ENCODE measurements at regions not wholly inside any gene's neighbourhood (a gene's known extent, or its start where the extent isn't known, plus 50 kb on each side); places are given as distances from the start of the nearest gene placed in this dataset.
A peak's percentile ranks its signal among the peaks of the same experiment; 100 is the strongest.

GRCh38 chr17:77471984-77472461, 331.3 kb downstream of the SEC14L1 start:
- TF ChIP-seq ARNTL (CRISPR knock-in tag; IDR thresholded peaks at IDR 0.05), result no peak
- no peak for TF ChIP-seq CENPT (CRISPR knock-in tag; IDR thresholded peaks at IDR 0.05; ENCODE audit: low read depth)
- no peak for TF ChIP-seq NBN (conservative IDR thresholded peaks at IDR 0.05)
- TF ChIP-seq NFYC (CRISPR knock-in tag; IDR thresholded peaks at IDR 0.05), result no peak
- TF ChIP-seq ZNF280D (CRISPR knock-in tag; IDR thresholded peaks at IDR 0.05), result no peak
- TF ChIP-seq SNAPC2 (CRISPR knock-in tag; IDR thresholded peaks at IDR 0.05), result no peak
- TF ChIP-seq NFKBIZ (CRISPR knock-in tag; IDR thresholded peaks at IDR 0.05), result no peak
- TF ChIP-seq TCF12 (IDR thresholded peaks at IDR 0.05), result no peak
- no peak for TF ChIP-seq TCF12 (CRISPR knock-in tag; IDR thresholded peaks at IDR 0.05)
- TF ChIP-seq RBM22 (optimal IDR thresholded peaks at IDR 0.05; ENCODE audit: low read length), result peak; percentile 14
- no peak for TF ChIP-seq ZFP90 (CRISPR knock-in tag; IDR thresholded peaks at IDR 0.05; ENCODE audit: borderline replicate concordance)
- TF ChIP-seq, protein P1, sequence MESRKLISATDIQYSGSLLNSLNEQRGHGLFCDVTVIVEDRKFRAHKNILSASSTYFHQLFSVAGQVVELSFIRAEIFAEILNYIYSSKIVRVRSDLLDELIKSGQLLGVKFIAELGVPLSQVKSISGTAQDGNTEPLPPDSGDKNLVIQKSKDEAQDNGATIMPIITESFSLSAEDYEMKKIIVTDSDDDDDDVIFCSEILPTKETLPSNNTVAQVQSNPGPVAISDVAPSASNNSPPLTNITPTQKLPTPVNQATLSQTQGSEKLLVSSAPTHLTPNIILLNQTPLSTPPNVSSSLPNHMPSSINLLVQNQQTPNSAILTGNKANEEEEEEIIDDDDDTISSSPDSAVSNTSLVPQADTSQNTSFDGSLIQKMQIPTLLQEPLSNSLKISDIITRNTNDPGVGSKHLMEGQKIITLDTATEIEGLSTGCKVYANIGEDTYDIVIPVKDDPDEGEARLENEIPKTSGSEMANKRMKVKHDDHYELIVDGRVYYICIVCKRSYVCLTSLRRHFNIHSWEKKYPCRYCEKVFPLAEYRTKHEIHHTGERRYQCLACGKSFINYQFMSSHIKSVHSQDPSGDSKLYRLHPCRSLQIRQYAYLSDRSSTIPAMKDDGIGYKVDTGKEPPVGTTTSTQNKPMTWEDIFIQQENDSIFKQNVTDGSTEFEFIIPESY (CRISPR knock-in tag; IDR thresholded peaks at IDR 0.05), result peak; percentile 73; the same call in 1 of the 2 replicates
- no peak for TF ChIP-seq ARID2 (CRISPR knock-in tag; IDR thresholded peaks at IDR 0.05; ENCODE audit: borderline replicate concordance)
- TF ChIP-seq, protein P2, sequence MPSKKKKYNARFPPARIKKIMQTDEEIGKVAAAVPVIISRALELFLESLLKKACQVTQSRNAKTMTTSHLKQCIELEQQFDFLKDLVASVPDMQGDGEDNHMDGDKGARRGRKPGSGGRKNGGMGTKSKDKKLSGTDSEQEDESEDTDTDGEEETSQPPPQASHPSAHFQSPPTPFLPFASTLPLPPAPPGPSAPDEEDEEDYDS (CRISPR knock-in tag; IDR thresholded peaks at IDR 0.05), result no peak
- no peak for TF ChIP-seq RELA (CRISPR knock-in tag; IDR thresholded peaks at IDR 0.05)
- no peak for TF ChIP-seq SOX6 (IDR thresholded peaks at IDR 0.05)
- 0 out of 2 replicates have a peak, but pooled peaks have one; percentile 30 for TF ChIP-seq SOX6 (CRISPR knock-in tag; IDR thresholded peaks at IDR 0.05)
- H3K27me3 ChIP-seq (ENCODE audit: control insufficient read depth in 1 of 2, insufficient read depth in 2 of 2, low read length in 2 of 2), result no peaks in the 10 kb centered on the region
- DNase-seq (ENCODE audit: low spot score), result no peak
- no peak for ATAC-seq
- no peak overlapping the region for H2AFZ ChIP-seq (ENCODE audit: low read length)
- no peak overlapping the region for H3K4me3 ChIP-seq (replicated peaks in 1 of 3; ENCODE audit: insufficient read depth in 1 of 3, low read depth in 2 of 3, low read length in 3 of 3)
- no peak overlapping the region for H3K4me2 ChIP-seq (ENCODE audit: low read depth, low read length)
- H3K79me2 ChIP-seq (ENCODE audit: insufficient read depth, low read length), result peaks cover 96% of the 10 kb centered on the region
- peaks cover 49% of the 10 kb centered on the region for H3K4me1 ChIP-seq (ENCODE audit: insufficient read depth, low read length)
- intact Hi-C loops (cut with micrococcal nuclease; ENCODE audit: unreplicated experiment), result loop anchor here (5.0 kb wide), 1 partner anchor 40 kb away; no protein-coding TSS in a partner anchor
- no peaks in the 10 kb centered on the region for H3K9me3 ChIP-seq (ENCODE audit: low read length)
- WGBS (ENCODE audit: low lambda C conversion rate), result 90% methylated on average over 12 of the region's 12 CpGs
- FAIRE-seq, result no peak
- no TSS peak for BruUV-seq (replicated peaks)
- no peak overlapping the region for H3K27ac ChIP-seq (ENCODE audit: extremely low read length, insufficient read depth, low read length)
- in situ Hi-C loops (cut with HindIII; ENCODE audit: extremely low pct_ligation_motif_present, low pct_unique_long_range_greater_than_20kb), result no loop called here
- no peak overlapping the region for H3K9ac ChIP-seq (ENCODE audit: insufficient read depth, low read depth, low read length)
- peaks cover 88% of the 10 kb centered on the region for H4K20me1 ChIP-seq (ENCODE audit: insufficient read depth, low read length)
- ChIA-PET POLR2A (interaction anchor here (0.9 to 2.6 kb wide), 4 partner anchors 18 to 42 kb away, joined by 3 to 19 read pairs (median 8); no protein-coding TSS in a partner anchor), CTCF (ENCODE audit: low intra/inter-chr PET ratio, low total read pairs) (interaction anchor here (1.1 kb wide), 1 partner anchor 23 kb away, joined by 4 read pairs; no protein-coding TSS in a partner anchor)
- H3K36me3 ChIP-seq (replicated peaks in 1 of 2; ENCODE audit: control insufficient read depth in 1 of 2, insufficient read depth in 2 of 2, low read length in 2 of 2), result peaks cover 47 to 80% of the 10 kb centered on the region in 2 experiments

Measured in HepG2 (cell line).